GM18907 (cell line): ENCODE measurements at regions not wholly inside any gene's neighbourhood (a gene's known extent, or its start where the extent isn't known, plus 50 kb on each side); places are given as distances from the start of the nearest gene placed in this dataset.
"Not testable (repeated sequence)": the region's sequence is repeated elsewhere in the genome, so short reads cannot be mapped to it uniquely, and the experiment has no call there.

Source experiments
- ATAC-seq: cut with Tn5 transposase; IDR thresholded peaks from one replicate; pipeline ENCODE4 v1.9.1; 2021; ENCODE audit warnings: mild to moderate bottlenecking, moderate library complexity; ENCODE audit not compliant: unreplicated experiment

DNA sequence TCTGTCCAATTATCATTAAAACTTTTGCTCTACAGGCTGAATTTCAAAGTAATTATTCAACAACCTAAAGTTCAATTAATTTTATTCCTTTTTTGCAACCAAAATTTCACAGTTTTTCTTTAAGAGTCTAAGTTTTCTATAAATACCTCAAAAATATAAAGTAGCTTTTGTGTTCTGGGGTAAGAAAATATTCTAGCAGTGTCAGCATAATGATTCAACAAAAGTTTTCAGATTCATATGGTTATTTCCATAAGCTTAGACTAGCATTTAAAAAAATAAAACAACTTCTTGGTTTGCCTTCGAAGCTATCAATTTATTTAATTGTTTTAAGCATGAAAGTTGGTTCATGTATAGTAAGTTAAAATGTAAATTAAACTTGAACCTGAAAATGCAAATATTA, 1962.3 kb upstream of the CDH6 start:
- ATAC-seq: no peak

- no peak for ATAC-seq
These were observed 1962.9 kb upstream of the CDH6 start for GRCh38 chr5:29230591-29230990.

DNA sequence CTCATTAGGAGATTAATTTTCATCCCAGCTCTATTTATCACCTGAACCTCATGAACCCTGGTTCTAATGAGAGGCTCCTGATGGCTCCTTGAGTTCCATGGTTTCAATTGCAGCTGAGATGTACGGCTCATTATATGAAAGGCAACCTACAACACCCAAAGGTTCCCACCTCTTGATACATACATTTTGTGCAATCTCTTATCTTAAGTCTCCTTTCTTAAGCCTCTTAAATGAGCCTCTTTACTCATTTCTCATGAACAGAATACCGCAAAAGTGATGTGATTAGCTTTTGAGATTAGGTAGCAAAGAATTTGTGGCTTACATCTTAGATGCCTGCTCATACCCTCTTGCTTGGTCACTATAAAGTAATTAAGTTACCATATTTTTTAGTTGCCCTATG, 1964.0 kb upstream of the CDH6 start:
- no peak for ATAC-seq

DNA sequence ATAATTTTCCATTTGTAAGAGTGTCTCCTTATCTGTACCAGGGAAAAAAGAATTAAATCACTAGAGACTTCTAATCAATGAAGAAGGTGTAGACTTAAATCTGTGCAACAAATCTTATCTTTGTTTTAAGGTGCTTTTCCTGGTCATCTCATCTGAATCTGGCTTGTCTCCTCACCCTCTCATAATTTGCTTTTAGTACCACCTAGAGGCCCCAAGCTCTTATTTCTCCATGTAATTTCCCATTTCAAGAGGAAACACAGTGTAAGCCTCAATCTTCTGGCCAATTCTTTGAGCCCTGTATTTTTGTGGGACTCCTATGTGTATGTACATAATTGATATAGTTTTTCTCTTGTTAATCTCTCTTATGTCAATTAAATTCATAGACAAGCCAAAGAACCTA, 1975.3 kb upstream of the CDH6 start:
- ATAC-seq: no peak

DNA sequence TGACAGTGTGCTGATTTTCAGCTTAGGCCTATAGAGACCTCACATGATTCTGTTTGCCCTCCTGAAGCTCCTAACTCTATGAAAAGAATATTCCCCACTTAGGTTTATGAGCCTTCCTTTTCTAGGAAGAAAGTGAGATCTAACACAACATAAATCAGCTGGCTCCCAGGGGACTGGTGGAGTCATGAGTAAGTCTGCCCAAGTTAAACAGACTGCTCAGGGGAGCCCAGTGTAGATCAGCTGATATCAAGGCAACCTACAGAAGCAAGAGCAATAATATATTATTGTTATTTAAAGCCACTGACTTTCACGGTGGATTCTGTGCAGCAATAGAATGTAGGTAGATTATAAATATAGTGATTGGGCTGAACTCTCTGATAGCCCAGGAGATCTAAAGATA, 1978.6 kb upstream of the CDH6 start:
- no peak for ATAC-seq

GRCh38 chr5:29213475-29213874, 1980.0 kb upstream of the CDH6 start:
- no peak for ATAC-seq

GRCh38 chr5:29208024-29208423, 1985.5 kb upstream of the CDH6 start:
- no peak for ATAC-seq

- no peak for ATAC-seq
These were observed 1990.4 kb upstream of the CDH6 start for GRCh38 chr5:29203049-29203448.

DNA sequence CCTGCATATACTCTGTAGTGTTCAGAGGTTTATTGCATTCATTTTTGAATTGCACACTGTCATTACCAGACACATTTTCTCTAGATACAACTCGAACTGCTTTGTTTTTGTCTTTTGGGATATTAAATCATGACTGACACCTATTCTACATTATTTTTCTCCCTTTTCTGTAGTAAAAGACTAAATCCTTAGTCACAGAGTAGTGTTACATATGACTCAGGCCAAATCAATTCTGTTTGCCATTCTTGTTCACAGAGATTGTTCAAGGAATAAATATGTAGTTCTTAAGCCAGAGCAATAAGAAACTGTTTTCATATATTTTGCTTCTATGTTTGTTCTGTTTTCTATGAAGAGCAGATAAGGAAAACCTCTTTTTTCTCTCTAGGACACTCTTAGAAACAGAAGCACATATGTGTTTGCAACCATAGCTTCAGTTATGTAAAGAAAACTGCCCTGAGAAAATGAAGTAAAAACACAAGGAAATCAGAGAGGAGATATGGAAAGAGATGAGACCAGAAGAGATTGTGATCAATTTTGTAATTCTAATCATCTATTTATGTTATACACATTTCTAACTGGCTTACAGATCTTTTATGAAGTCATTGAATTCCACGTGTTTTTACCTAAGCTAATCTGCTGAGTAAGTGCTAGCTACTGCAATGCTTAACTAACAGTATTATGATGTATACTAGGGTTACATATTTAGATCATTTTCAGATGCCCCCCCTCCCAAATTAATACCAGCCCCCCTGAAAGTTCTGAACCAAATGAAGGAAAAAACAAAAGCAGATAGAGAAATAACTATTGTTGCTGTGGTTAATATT, 1995.6 kb upstream of the CDH6 start:
- ATAC-seq: no peak

- ATAC-seq: no peak
These were observed 1999.5 kb upstream of the CDH6 start for GRCh38 chr5:29193972-29194371.

- not testable (repeated sequence) for ATAC-seq
These were observed 2002.0 kb upstream of the CDH6 start for GRCh38 chr5:29191269-29192048.

DNA sequence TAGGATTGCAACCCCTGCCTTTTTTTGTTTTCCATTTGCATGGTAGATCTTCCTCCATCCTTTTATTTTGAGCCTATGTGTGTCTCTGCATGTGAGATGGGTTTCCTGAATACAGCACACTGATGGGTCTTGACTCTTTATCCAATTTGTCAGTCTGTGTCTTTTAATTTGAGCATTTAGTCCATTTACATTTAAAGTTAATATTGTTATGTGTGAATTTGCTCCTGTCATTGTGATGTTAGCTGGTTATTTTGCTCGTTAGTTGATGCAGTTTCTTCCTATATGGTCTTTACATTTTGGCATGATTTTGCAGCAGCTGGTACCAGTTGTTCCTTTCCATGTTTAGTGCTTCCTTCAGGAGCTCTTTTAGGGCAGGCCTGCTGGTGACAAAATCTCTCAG, 2003.1 kb upstream of the CDH6 start:
- ATAC-seq: not testable (repeated sequence)

GRCh38 chr5:29186380-29186779, 2007.1 kb upstream of the CDH6 start:
- ATAC-seq: not testable (repeated sequence)

DNA sequence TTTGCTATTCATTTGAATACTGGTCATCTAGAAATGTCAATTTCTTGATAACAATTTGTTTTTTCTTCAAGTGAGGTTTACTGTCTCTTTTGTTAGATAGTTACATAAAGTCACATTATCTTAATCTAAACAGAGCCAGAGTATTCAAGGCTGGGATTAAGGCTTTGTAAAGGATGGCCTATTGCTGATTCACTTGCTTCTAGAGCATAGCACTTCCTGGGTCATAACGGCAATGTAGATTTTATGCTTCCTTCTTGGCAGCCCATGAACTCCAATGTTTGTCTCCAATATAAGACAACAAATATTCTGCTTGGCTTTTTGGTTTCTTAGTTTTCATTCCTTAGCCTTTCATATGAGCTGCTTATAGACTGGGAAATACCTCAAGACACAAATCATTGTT, 2007.9 kb upstream of the CDH6 start:
- ATAC-seq: no peak

- no peak for ATAC-seq
These were observed 2017.7 kb upstream of the CDH6 start for GRCh38 chr5:29175774-29176173.

- ATAC-seq: no peak
These were observed 2022.9 kb upstream of the CDH6 start for GRCh38 chr5:29170599-29170998.

DNA sequence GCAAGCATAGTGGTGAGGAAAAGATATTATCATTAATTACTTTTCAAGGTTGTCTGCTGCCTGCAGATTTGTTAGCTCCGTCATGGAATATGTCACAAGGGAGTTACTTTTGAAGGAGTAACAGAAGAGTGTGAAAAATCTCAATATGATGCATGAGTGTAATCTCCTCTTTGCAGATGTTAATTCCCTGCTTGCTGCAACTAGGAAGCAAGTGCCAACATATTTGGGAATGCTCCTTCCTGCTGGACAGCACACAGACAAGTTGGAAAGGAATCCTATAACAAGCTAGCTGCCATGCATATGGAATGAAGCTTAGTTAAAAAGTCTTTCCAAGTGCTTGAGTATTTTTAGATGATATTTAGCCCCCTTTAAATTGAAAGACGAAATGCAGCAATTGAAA, 2023.6 kb upstream of the CDH6 start:
- no peak for ATAC-seq

GRCh38 chr5:29162297-29162696, 2031.2 kb upstream of the CDH6 start:
- ATAC-seq: no peak

- no peak for ATAC-seq
These were observed 2031.8 kb upstream of the CDH6 start for GRCh38 chr5:29161399-29162291.

GRCh38 chr5:29157975-29158374, 2035.5 kb upstream of the CDH6 start:
- no peak for ATAC-seq

DNA sequence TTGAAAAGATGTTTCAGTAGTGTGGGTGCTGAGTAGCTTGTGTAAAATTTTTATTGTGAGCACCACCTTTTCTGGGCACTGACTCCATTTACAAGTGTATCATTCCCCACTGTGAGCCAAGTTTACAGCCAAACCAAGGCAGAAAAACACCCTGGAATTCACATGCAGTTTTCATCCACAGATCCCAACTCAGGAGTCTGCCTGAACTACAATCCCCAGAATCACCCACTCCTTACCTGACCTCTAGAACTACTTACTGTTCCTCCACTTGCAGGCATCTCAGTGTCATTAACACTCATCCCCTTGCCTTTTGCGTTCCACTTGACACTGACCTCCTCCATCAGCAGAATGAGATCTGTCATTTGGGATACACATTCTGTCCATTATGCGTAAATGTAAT, 2042.6 kb upstream of the CDH6 start:
- ATAC-seq: no peak
